Keratinocyte (primary cell): ENCODE measurements at regions not wholly inside any gene's neighbourhood (a gene's known extent, or its start where the extent isn't known, plus 50 kb on each side); places are given as distances from the start of the nearest gene placed in this dataset.

Source experiments
- CTCF ChIP-seq, 3 experiments: IDR thresholded peaks in 1 of 3; conservative IDR thresholded peaks in 1 of 3; optimal IDR thresholded peaks in 1 of 3; 2 replicates in 2 of 3; 3 replicates in 1 of 3; pipeline versions ENCODE3 to v1.5.1; 2011; ENCODE audit warnings: low read length in 3 of 3, mild to moderate bottlenecking in 3 of 3, moderate library complexity in 2 of 3, control low read depth in 1 of 3, inconsistent platforms in 1 of 3; ENCODE audit not compliant: insufficient read depth in 2 of 3; ENCODE audit errors: extremely low read depth in 1 of 3
- EZH2 ChIP-seq: IDR thresholded peaks from one replicate; pipeline ENCODE4 v1.6.1; 2012; ENCODE audit warnings: inconsistent platforms, mild to moderate bottlenecking, low read length, moderate library complexity

- TF ChIP-seq CTCF (optimal IDR thresholded peaks at IDR 0.05 in 1 of 3, IDR thresholded peaks at IDR 0.05 in 1 of 3, conservative IDR thresholded peaks at IDR 0.05 in 1 of 3; ENCODE audit: extremely low read depth in 1 of 3, insufficient read depth in 2 of 3, low read length in 3 of 3): no peak
- no peak for TF ChIP-seq EZH2
These were observed 995.2 kb upstream of the TMEM132C start for GRCh38 chr12:127271776-127272175.
